ENCODE measurements at regions not wholly inside any gene's neighbourhood (a gene's known extent, or its start where the extent isn't known, plus 50 kb on each side); places are given as distances from the start of the nearest gene placed in this dataset.

DNA sequence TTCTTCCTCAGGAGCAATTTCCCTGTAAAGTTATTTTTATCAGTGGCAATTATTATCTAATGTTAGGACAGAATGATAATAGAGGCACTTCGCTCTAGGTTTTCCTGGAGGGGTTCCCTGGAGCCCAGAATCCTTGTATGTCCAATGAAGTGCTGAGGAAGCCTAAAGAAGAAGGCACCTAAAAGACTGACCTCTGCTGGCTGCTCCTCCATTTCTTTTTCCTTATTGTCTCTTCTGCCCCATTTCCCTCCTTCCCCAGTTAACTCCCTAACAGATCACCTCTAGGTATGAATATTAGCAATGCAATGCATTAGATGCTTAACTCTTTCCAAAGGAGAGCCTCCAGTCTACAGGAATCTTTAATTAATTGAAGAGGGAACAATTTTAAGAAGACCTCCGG lies 985.4 kb downstream of the DIAPH3 start:
- TF ChIP-seq, protein P1, sequence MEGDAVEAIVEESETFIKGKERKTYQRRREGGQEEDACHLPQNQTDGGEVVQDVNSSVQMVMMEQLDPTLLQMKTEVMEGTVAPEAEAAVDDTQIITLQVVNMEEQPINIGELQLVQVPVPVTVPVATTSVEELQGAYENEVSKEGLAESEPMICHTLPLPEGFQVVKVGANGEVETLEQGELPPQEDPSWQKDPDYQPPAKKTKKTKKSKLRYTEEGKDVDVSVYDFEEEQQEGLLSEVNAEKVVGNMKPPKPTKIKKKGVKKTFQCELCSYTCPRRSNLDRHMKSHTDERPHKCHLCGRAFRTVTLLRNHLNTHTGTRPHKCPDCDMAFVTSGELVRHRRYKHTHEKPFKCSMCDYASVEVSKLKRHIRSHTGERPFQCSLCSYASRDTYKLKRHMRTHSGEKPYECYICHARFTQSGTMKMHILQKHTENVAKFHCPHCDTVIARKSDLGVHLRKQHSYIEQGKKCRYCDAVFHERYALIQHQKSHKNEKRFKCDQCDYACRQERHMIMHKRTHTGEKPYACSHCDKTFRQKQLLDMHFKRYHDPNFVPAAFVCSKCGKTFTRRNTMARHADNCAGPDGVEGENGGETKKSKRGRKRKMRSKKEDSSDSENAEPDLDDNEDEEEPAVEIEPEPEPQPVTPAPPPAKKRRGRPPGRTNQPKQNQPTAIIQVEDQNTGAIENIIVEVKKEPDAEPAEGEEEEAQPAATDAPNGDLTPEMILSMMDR (conservative IDR thresholded peaks at IDR 0.05; ENCODE audit: low read depth, low read length): no peak; the same call in 1 of the 2 replicates
- no peak for TF ChIP-seq EZH2 (IDR thresholded peaks at IDR 0.05; ENCODE audit: low read length, unreplicated experiment)
